ENCODE measurements at regions not wholly inside any gene's neighbourhood (a gene's known extent, or its start where the extent isn't known, plus 50 kb on each side); places are given as distances from the start of the nearest gene placed in this dataset.
"Not testable (repeated sequence)": the region's sequence is repeated elsewhere in the genome, so short reads cannot be mapped to it uniquely, and the experiment has no call there.

GRCh38 chr14:105999361-106000028 lies 473.1 kb downstream of the TMEM121 start:
- TF ChIP-seq, protein P1, sequence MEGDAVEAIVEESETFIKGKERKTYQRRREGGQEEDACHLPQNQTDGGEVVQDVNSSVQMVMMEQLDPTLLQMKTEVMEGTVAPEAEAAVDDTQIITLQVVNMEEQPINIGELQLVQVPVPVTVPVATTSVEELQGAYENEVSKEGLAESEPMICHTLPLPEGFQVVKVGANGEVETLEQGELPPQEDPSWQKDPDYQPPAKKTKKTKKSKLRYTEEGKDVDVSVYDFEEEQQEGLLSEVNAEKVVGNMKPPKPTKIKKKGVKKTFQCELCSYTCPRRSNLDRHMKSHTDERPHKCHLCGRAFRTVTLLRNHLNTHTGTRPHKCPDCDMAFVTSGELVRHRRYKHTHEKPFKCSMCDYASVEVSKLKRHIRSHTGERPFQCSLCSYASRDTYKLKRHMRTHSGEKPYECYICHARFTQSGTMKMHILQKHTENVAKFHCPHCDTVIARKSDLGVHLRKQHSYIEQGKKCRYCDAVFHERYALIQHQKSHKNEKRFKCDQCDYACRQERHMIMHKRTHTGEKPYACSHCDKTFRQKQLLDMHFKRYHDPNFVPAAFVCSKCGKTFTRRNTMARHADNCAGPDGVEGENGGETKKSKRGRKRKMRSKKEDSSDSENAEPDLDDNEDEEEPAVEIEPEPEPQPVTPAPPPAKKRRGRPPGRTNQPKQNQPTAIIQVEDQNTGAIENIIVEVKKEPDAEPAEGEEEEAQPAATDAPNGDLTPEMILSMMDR (IDR thresholded peaks at IDR 0.05; ENCODE audit: insufficient read depth, missing control alignments) = peak; percentile 35
- DNase-seq (ENCODE audit: insufficient read length, low spot score) (no peak), FAIRE-seq (no peak)

- not testable (repeated sequence) for DNase-seq (ENCODE audit: insufficient read length, low spot score); FAIRE-seq
Observed at GRCh38 chr14:106000029-106000511, 473.7 kb downstream of the TMEM121 start.

DNA sequence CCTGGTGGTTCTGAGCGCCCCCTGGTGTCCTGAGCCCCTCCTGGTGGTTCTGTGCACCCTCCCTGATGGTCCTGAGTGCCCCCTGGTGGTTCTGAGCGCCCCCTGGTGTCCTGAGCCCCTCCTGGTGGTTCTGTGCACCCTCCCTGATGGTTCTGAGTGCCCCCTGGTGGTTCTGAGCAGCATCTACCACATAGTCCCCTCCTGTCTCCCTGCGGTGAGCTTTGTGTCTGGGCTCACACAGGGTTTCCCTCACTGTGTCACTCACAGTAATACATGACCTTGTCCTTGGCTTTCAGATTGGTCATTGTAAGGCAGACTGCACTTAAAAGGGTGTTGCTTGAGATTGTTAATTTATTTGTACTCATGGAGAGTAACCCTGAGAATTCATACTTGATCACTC lies 474.9 kb downstream of the TMEM121 start:
- FAIRE-seq; DNase-seq (ENCODE audit: insufficient read length, low spot score): not testable (repeated sequence)

DNA sequence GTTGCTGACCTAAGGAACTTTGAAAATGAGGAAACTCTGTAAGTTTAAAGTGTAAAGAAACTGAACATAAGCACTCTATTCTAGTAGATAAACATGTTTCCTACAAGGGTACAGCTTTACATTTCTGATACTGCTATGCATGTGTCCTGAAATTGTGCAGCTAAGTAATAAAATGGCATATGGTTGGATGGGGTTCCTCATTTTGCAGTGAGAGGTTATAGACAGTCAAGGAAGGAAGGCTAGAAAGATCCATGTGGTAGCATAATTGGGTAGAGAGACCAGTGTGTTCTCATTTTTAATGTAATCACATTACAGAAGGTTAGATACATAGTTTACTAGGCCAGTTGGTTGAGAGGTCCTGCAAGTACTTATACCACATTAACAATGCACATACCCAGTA lies 477.0 kb downstream of the TMEM121 start:
- FAIRE-seq (no peak), DNase-seq (ENCODE audit: insufficient read length, low spot score) (no peak)
- TF ChIP-seq, protein P1 (IDR thresholded peaks at IDR 0.05; ENCODE audit: insufficient read depth, missing control alignments) = no peak

DNA sequence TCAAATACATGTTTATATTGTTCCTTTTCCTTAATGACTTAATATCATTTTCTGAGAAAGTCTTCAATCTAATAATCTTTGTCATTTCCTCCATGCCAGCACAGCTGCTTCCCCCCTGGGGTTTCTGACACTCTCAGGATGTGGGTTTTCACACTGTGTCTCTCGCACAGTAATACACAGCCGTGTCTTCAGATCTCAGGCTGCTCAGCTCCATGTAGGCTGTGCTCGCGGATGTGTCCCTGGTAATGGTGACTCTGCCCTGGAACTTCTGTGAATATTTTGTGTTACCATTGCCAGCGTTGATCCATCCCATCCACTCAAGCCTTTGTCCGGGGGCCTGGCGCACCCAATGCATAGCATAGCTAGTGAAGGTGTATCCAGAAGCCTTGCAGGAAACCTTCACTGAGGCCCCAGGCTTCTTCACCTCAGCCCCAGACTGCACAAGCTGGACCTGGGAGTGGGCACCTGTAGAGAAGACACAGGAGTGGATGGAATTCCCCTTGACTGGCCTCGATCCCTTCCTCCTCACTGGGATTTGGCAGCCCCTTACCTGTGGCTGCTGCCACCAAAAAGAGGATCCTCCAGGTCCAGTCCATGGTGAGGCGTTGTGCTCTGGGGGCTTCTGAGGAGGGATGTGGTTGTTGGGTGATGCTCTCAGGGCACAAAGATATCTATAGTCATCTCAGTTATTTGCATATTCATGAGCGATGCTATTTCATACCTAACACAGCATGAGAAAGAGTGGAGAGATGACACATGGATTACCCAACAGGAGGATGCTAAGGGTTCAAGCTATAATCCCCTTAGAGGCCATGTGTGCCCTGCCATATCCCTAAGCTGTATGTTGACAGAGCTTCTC lies 478.8 kb downstream of the TMEM121 start:
- FAIRE-seq; DNase-seq (ENCODE audit: insufficient read length, low spot score): not testable (repeated sequence)

DNA sequence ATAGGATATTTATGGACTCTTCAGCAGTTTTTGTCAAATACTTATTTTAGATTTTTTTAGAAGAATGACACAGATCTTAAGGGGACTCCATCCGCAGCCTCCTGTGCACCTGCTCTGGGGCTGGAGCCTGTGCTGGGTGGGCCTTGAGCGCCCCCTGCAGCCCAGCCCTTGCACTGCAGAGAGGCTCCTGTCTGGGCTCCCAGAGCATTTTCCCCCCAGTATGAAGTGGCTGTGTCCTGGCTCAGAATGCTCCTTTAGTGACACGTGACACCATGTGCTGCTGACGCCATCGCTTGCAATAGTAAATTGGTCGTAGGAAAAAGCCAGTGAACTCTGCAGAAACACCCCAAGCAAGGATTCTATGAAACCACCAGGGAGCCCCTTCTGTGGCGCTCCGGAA lies 479.7 kb downstream of the TMEM121 start:
- not testable (repeated sequence) for FAIRE-seq; DNase-seq (ENCODE audit: insufficient read length, low spot score)
- TF ChIP-seq, protein P1 (IDR thresholded peaks at IDR 0.05; ENCODE audit: insufficient read depth, missing control alignments) = peak; percentile 30

- not testable (repeated sequence) for DNase-seq (ENCODE audit: insufficient read length, low spot score); FAIRE-seq
Observed at GRCh38 chr14:106006716-106007115, 480.3 kb downstream of the TMEM121 start.

DNA sequence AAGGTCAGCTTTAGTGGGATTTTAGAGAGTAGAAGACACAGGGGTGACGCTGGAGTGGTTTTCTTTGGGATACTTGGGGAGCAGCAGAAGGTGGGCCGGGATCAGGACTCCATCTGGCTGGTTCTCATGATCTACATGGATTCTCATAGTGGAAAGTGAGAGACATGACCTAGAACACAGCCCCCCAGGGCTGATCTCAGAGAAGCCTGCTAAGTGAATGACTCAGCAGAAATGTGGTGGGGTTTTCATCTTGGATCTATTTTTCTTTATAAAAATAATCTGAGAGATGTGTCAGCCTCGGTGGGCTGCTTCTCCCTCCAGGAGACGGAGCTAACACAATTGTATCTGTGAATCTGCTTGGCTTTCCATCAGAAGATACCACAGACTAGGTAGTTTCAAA lies 484.4 kb downstream of the TMEM121 start:
- DNase-seq (ENCODE audit: insufficient read length, low spot score) = no peak
- FAIRE-seq = no peak
- TF ChIP-seq, protein P1 (IDR thresholded peaks at IDR 0.05; ENCODE audit: insufficient read depth, missing control alignments) = no peak

GRCh38 chr14:106011631-106012360 lies 485.4 kb downstream of the TMEM121 start:
- TF ChIP-seq, protein P1 (IDR thresholded peaks at IDR 0.05; ENCODE audit: insufficient read depth, missing control alignments) = peak; percentile 38
- DNase-seq (ENCODE audit: insufficient read length, low spot score); FAIRE-seq: not testable (repeated sequence)

- DNase-seq (ENCODE audit: insufficient read length, low spot score); FAIRE-seq: not testable (repeated sequence)
Observed at GRCh38 chr14:106012361-106012725, 486.0 kb downstream of the TMEM121 start.
